ENCODE measurements at regions not wholly inside any gene's neighbourhood (a gene's known extent, or its start where the extent isn't known, plus 50 kb on each side); places are given as distances from the start of the nearest gene placed in this dataset.

DNA sequence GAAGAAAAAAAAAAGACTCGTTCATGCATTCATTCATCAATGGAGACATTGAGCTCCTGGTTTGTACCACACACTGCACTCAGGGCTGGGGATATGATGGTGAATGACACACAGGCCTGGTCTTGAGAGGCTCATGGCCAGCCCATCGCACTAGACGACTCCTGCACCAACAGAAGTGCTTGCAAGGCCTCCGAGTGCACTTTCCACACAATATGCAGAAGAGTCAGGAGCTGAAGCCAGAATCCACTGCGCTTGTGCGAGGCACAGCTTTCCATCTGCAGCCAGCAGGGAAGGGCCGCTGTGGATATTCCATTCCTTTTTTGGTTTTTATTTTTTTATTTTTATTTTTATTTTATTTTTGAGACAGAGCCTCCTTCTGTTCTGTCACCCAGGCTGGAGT lies 192.4 kb downstream of the DICER1 start:
- TF ChIP-seq ZNF70 (CRISPR knock-in tag; IDR thresholded peaks at IDR 0.05), result no peak
- TF ChIP-seq OSR1 (CRISPR knock-in tag; IDR thresholded peaks at IDR 0.05), result no peak
- TF ChIP-seq BACH2 (CRISPR knock-in tag; IDR thresholded peaks at IDR 0.05; ENCODE audit: borderline replicate concordance), result no peak
- TF ChIP-seq ESRRG (CRISPR knock-in tag; IDR thresholded peaks at IDR 0.05), result no peak
- no peak for TF ChIP-seq ZC3H10 (CRISPR knock-in tag; IDR thresholded peaks at IDR 0.05)
- TF ChIP-seq, protein P1, sequence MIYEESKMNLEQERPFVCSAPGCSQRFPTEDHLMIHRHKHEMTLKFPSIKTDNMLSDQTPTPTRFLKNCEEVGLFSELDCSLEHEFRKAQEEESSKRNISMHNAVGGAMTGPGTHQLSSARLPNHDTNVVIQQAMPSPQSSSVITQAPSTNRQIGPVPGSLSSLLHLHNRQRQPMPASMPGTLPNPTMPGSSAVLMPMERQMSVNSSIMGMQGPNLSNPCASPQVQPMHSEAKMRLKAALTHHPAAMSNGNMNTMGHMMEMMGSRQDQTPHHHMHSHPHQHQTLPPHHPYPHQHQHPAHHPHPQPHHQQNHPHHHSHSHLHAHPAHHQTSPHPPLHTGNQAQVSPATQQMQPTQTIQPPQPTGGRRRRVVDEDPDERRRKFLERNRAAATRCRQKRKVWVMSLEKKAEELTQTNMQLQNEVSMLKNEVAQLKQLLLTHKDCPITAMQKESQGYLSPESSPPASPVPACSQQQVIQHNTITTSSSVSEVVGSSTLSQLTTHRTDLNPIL (CRISPR knock-in tag; IDR thresholded peaks at IDR 0.05; ENCODE audit: low read depth), result no peak
- no peak for TF ChIP-seq ISL1 (CRISPR knock-in tag; IDR thresholded peaks at IDR 0.05)
- no peak for TF ChIP-seq TOX (CRISPR knock-in tag; IDR thresholded peaks at IDR 0.05; ENCODE audit: borderline replicate concordance)
- TF ChIP-seq ZFP3 (CRISPR knock-in tag; IDR thresholded peaks at IDR 0.05), result no peak
- TF ChIP-seq, protein P2, sequence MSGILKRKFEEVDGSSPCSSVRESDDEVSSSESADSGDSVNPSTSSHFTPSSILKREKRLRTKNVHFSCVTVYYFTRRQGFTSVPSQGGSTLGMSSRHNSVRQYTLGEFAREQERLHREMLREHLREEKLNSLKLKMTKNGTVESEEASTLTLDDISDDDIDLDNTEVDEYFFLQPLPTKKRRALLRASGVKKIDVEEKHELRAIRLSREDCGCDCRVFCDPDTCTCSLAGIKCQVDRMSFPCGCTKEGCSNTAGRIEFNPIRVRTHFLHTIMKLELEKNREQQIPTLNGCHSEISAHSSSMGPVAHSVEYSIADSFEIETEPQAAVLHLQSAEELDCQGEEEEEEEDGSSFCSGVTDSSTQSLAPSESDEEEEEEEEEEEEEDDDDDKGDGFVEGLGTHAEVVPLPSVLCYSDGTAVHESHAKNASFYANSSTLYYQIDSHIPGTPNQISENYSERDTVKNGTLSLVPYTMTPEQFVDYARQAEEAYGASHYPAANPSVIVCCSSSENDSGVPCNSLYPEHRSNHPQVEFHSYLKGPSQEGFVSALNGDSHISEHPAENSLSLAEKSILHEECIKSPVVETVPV (CRISPR knock-in tag; IDR thresholded peaks at IDR 0.05), result no peak
- ATAC-seq, result no peak

DNA sequence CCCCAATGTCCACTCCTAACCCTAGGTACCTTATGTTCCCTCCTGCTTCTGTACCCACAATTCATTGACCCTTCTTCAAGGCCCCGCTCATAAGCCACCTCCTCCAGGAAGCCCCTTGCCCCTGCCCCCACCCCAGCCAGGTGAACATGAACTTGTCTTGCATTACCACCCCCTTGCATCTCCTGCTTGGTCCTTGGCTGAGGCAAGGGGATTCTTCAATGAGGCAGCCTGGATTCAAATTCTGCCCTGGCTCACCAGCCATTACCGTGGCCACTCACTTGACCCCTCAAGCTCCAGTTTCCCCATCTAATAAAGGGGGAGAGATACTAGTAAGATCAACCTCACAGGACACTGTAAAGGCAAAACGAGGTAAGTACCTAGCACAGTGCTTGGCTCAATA lies 193.1 kb downstream of the DICER1 start:
- TF ChIP-seq, protein P2 (CRISPR knock-in tag; IDR thresholded peaks at IDR 0.05), result no peak
- TF ChIP-seq, protein P3, sequence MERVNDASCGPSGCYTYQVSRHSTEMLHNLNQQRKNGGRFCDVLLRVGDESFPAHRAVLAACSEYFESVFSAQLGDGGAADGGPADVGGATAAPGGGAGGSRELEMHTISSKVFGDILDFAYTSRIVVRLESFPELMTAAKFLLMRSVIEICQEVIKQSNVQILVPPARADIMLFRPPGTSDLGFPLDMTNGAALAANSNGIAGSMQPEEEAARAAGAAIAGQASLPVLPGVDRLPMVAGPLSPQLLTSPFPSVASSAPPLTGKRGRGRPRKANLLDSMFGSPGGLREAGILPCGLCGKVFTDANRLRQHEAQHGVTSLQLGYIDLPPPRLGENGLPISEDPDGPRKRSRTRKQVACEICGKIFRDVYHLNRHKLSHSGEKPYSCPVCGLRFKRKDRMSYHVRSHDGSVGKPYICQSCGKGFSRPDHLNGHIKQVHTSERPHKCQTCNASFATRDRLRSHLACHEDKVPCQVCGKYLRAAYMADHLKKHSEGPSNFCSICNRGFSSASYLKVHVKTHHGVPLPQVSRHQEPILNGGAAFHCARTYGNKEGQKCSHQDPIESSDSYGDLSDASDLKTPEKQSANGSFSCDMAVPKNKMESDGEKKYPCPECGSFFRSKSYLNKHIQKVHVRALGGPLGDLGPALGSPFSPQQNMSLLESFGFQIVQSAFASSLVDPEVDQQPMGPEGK (CRISPR knock-in tag; IDR thresholded peaks at IDR 0.05; ENCODE audit: borderline replicate concordance), result no peak
- no peak for ATAC-seq

DNA sequence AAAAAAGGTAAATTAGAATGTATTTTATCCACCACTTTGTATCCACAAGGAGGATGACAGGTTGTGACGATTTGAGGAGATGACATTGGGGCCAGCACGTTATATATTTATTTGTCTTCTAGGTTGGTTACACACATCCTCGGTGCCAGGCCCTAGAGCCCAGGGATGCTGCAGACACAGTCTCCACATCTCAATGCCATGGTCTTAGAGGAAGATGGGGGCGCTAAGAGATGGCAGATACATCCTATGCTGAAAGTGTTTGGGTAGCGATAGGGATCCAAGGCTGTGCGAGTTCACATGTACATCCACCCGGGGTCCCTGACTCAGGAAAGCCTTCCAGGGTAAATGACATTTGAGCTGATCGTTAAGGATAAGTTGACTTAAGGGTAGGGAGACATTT lies 193.1 kb upstream of the GSC start:
- TF ChIP-seq ARNTL (CRISPR knock-in tag; IDR thresholded peaks at IDR 0.05; ENCODE audit: borderline replicate concordance, low read depth) (no peak), ISL1 (CRISPR knock-in tag; IDR thresholded peaks at IDR 0.05) (no peak), GLIS3 (CRISPR knock-in tag; IDR thresholded peaks at IDR 0.05) (no peak), BACH2 (CRISPR knock-in tag; IDR thresholded peaks at IDR 0.05; ENCODE audit: borderline replicate concordance) (no peak), ESRRG (CRISPR knock-in tag; IDR thresholded peaks at IDR 0.05) (no peak), ZNF565 (CRISPR knock-in tag; conservative IDR thresholded peaks at IDR 0.05; ENCODE audit: low read depth) (no peak), TCF4 (CRISPR knock-in tag; IDR thresholded peaks at IDR 0.05; ENCODE audit: borderline replicate concordance) (no peak), TOX (CRISPR knock-in tag; IDR thresholded peaks at IDR 0.05; ENCODE audit: borderline replicate concordance) (no peak)
- TF ChIP-seq, protein P3 (CRISPR knock-in tag; IDR thresholded peaks at IDR 0.05; ENCODE audit: borderline replicate concordance), result no peak
- TF ChIP-seq, protein P4, sequence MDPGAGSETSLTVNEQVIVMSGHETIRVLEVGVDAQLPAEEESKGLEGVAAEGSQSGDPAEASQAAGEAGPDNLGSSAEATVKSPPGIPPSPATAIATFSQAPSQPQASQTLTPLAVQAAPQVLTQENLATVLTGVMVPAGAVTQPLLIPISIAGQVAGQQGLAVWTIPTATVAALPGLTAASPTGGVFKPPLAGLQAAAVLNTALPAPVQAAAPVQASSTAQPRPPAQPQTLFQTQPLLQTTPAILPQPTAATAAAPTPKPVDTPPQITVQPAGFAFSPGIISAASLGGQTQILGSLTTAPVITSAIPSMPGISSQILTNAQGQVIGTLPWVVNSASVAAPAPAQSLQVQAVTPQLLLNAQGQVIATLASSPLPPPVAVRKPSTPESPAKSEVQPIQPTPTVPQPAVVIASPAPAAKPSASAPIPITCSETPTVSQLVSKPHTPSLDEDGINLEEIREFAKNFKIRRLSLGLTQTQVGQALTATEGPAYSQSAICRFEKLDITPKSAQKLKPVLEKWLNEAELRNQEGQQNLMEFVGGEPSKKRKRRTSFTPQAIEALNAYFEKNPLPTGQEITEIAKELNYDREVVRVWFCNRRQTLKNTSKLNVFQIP (CRISPR knock-in tag; IDR thresholded peaks at IDR 0.05; ENCODE audit: borderline replicate concordance, low read depth), result no peak
- TF ChIP-seq, protein P2 (CRISPR knock-in tag; IDR thresholded peaks at IDR 0.05), result no peak
- ATAC-seq, result no peak
